Activated CD8-positive, alpha-beta T cell treated with anti-CD3 and anti-CD28 coated beads, Interleukin-2, amount 10 ng/mL, durations not matched to agents 7 days and 5 days (primary cell): ENCODE measurements at regions not wholly inside any gene's neighbourhood (a gene's known extent, or its start where the extent isn't known, plus 50 kb on each side); places are given as distances from the start of the nearest gene placed in this dataset.

ENCODE experiments used
- ATAC-seq: fragments of 150-1000 bp; cut with Tn5 transposase; one replicate; pipeline ENCODE4 v1.10.0; 2021; ENCODE audit warnings: moderate library complexity
- CTCF ChIA-PET: fragments of 350-600 bp; sonication (Branson Sonifier 250); formaldehyde crosslinking; loops from one replicate; lab custom pipeline; 2021; ENCODE audit warnings: antibody characterized with exemption; lab: Charles Lee
- POLR2A ChIA-PET: fragments of 350-600 bp; sonication (Branson Sonifier 250); formaldehyde crosslinking; loops from one replicate; lab custom pipeline; 2021; ENCODE audit warnings: antibody characterized with exemption; lab: Charles Lee
- DNase-seq: peaks from one replicate; pipeline ENCODE4 v3.0.0-alpha.2; 2020
- H3K27ac Mint-ChIP-seq: one replicate; pipeline ENCODE4 v1.8.0; 2021; ENCODE audit warnings: mild to moderate bottlenecking, mixed read lengths
- H3K27me3 Mint-ChIP-seq: one replicate; pipeline ENCODE4 v1.8.0; 2021; ENCODE audit warnings: low read depth, mixed read lengths
- H3K36me3 Mint-ChIP-seq: one replicate; pipeline ENCODE4 v1.8.0; 2021; ENCODE audit warnings: low read depth, mixed read lengths
- H3K4me1 Mint-ChIP-seq: one replicate; pipeline ENCODE4 v1.8.0; 2021; ENCODE audit warnings: low read depth, mixed read lengths
- H3K4me3 Mint-ChIP-seq: one replicate; pipeline ENCODE4 v1.8.0; 2021; ENCODE audit warnings: mild to moderate bottlenecking, mixed read lengths
- H3K9me3 Mint-ChIP-seq: one replicate; pipeline ENCODE4 v1.8.0; 2022; ENCODE audit warnings: mixed read lengths; ENCODE audit not compliant: insufficient read depth

GRCh38 chr9:106532306-106533015 is 330.5 kb upstream of the ZNF462 start:
- DNase-seq (no peak), ATAC-seq (no peak)
- H3K9me3 Mint-ChIP-seq = no peaks in the 10 kb centered on the region
- H3K36me3 Mint-ChIP-seq = no peaks in the 10 kb centered on the region
- no peaks in the 10 kb centered on the region for H3K4me1 Mint-ChIP-seq
- ChIA-PET CTCF (no interaction called here), POLR2A (no interaction called here)
- H3K4me3 Mint-ChIP-seq = no peak overlapping the region
- H3K27ac Mint-ChIP-seq = no peak overlapping the region
- H3K27me3 Mint-ChIP-seq = no peaks in the 10 kb centered on the region

- CTCF ChIA-PET = no interaction called here
- ATAC-seq = no peak
- no peak overlapping the region for H3K27ac Mint-ChIP-seq
- POLR2A ChIA-PET = no interaction called here
- no peaks in the 10 kb centered on the region for H3K9me3 Mint-ChIP-seq
- H3K4me3 Mint-ChIP-seq = no peak overlapping the region
- no peaks in the 10 kb centered on the region for H3K36me3 Mint-ChIP-seq
- no peaks in the 10 kb centered on the region for H3K27me3 Mint-ChIP-seq
- no peaks in the 10 kb centered on the region for H3K4me1 Mint-ChIP-seq
- DNase-seq = no peak
These were observed 328.2 kb upstream of the ZNF462 start for GRCh38 chr9:106534800-106535199.

DNA sequence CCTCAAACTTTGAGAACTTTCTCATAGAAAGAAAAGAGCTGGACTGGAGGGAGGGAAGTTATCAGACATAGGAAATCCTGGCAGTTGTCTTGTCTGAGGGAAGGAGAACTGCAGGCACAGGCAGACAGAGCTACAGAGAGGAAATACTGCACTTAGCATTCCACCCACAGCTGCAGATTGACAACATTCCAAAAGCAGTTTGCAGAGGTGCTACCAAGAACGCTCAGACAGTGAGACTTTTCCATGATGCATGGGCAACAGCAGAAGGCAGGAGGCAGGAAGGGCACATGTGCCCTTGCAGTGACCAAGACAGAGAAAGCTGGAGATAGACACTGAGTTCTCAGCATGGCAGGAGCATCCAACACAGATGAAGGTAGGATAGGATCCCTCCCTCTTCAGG is 327.5 kb upstream of the ZNF462 start:
- H3K27me3 Mint-ChIP-seq = no peaks in the 10 kb centered on the region
- CTCF ChIA-PET = no interaction called here
- H3K4me3 Mint-ChIP-seq = no peak overlapping the region
- no peaks in the 10 kb centered on the region for H3K36me3 Mint-ChIP-seq
- no peak overlapping the region for H3K27ac Mint-ChIP-seq
- H3K4me1 Mint-ChIP-seq = no peaks in the 10 kb centered on the region
- ATAC-seq (no peak), DNase-seq (no peak)
- H3K9me3 Mint-ChIP-seq = no peaks in the 10 kb centered on the region
- POLR2A ChIA-PET = no interaction called here

DNA sequence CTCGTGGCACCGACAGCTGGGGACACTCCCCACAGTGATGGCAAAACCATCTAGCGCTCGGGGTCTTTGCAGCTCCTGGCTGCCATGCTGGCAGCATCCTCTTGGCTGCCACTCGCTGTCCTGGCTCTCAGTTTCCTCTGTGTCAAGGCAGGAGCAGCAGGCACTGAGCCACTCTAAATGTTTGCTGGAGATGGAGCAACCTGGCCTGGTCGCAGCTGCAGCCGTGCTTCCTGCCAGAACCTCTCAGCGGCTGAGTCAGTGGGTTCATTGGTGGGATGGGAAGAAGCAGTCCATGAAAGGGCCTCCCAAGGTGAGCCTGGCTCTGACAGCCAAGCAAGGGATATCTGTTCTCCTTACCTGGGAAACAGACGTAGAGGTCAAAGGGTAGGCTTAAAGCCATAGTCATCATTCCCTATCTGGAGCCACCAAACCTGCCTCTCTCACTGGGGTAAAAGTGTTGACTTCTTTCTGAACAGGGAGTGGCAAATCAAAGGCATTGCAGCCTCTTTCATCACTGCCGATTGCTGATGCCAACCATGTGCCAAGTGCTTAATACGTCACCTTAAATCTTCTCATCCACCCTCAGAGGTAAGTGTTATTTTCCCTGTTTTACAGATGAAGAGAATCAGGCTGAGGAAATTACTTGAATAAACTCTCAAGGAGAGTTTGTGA is 304.8 kb upstream of the ZNF462 start:
- DNase-seq (no peak), ATAC-seq (no peak)
- CTCF ChIA-PET = no interaction called here
- Mint-ChIP-seq H3K4me3 (no peak overlapping the region), H3K9me3 (peaks cover 7% of the 10 kb centered on the region), H3K27ac (no peak overlapping the region), H3K4me1 (no peaks in the 10 kb centered on the region), H3K27me3 (no peaks in the 10 kb centered on the region), H3K36me3 (no peaks in the 10 kb centered on the region)
- POLR2A ChIA-PET = no interaction called here

GRCh38 chr9:106560540-106560939 is 302.4 kb upstream of the ZNF462 start:
- ATAC-seq (no peak), DNase-seq (no peak)
- POLR2A ChIA-PET = no interaction called here
- H3K4me1 Mint-ChIP-seq = no peaks in the 10 kb centered on the region
- CTCF ChIA-PET = no interaction called here
- H3K9me3 Mint-ChIP-seq = no peaks in the 10 kb centered on the region
- H3K27ac Mint-ChIP-seq = no peak overlapping the region
- H3K36me3 Mint-ChIP-seq = no peaks in the 10 kb centered on the region
- no peaks in the 10 kb centered on the region for H3K27me3 Mint-ChIP-seq
- H3K4me3 Mint-ChIP-seq = no peak overlapping the region

- Mint-ChIP-seq H3K36me3 (no peaks in the 10 kb centered on the region), H3K4me1 (no peaks in the 10 kb centered on the region), H3K27ac (no peak overlapping the region), H3K4me3 (no peak overlapping the region), H3K9me3 (peaks cover 33% of the 10 kb centered on the region), H3K27me3 (no peaks in the 10 kb centered on the region)
- no peak for ATAC-seq
- no peak for DNase-seq
- ChIA-PET CTCF (no interaction called here), POLR2A (no interaction called here)
These were observed 287.1 kb upstream of the ZNF462 start for GRCh38 chr9:106575823-106576222.

GRCh38 chr9:106576232-106576760 is 286.7 kb upstream of the ZNF462 start:
- Mint-ChIP-seq H3K4me1 (no peaks in the 10 kb centered on the region), H3K27ac (no peak overlapping the region), H3K9me3 (peaks cover 33% of the 10 kb centered on the region), H3K27me3 (no peaks in the 10 kb centered on the region), H3K36me3 (no peaks in the 10 kb centered on the region), H3K4me3 (no peak overlapping the region)
- ATAC-seq (no peak), DNase-seq (no peak)
- ChIA-PET CTCF (no interaction called here), POLR2A (no interaction called here)

DNA sequence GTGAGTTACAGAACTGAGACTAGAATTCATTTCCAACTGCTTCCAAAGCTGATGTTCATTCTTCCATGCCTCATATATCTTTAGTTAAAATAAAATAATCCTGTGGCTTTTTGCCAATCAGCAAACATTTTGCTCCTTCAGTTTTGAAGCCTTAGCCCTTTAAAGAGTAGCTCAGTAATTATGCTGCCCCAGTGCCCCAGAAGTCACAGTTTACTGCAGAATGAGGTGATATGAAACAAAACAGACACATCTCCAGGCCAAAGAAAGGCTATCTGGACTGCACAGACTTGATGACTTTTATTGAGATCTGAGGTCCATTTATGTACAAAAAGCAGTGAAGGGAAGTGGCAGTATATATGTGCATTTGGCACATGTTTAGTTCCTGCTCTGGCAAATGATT is 285.8 kb upstream of the ZNF462 start:
- Mint-ChIP-seq H3K36me3 (no peaks in the 10 kb centered on the region), H3K4me3 (no peak overlapping the region), H3K9me3 (peaks cover 33% of the 10 kb centered on the region), H3K27me3 (no peaks in the 10 kb centered on the region), H3K27ac (no peak overlapping the region), H3K4me1 (no peaks in the 10 kb centered on the region)
- ChIA-PET POLR2A (no interaction called here), CTCF (no interaction called here)
- DNase-seq = no peak
- ATAC-seq = no peak

GRCh38 chr9:106580546-106580945 is 282.4 kb upstream of the ZNF462 start:
- Mint-ChIP-seq H3K9me3 (peaks cover 21% of the 10 kb centered on the region), H3K27me3 (no peaks in the 10 kb centered on the region), H3K4me1 (no peaks in the 10 kb centered on the region), H3K4me3 (no peak overlapping the region), H3K27ac (no peak overlapping the region), H3K36me3 (no peaks in the 10 kb centered on the region)
- no peak for ATAC-seq
- DNase-seq = no peak
- CTCF ChIA-PET = no interaction called here
- POLR2A ChIA-PET = no interaction called here

DNA sequence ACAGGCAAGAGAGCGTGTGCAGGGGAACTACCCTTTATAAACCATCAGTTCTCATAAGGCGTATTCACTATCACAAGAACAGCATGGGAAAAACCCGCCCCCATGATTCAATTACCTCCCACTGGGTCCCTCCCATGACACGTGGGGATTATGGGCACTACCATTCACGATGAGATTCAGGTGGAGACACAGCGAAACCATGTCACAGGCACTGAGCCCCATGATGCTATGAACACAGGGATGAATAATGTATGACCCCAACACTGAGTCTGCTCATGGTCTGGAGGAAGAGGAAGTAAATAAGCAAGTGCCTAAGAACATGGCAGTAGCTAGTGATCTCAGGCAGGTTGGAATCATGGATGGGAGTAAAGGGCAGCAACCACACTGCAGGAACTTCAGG is 281.0 kb upstream of the ZNF462 start:
- Mint-ChIP-seq H3K4me3 (no peak overlapping the region), H3K9me3 (peaks cover 15% of the 10 kb centered on the region), H3K27ac (no peak overlapping the region), H3K4me1 (no peaks in the 10 kb centered on the region), H3K27me3 (no peaks in the 10 kb centered on the region), H3K36me3 (no peaks in the 10 kb centered on the region)
- DNase-seq (no peak), ATAC-seq (no peak)
- ChIA-PET CTCF (no interaction called here), POLR2A (no interaction called here)

GRCh38 chr9:106583751-106584150 is 279.2 kb upstream of the ZNF462 start:
- no peaks in the 10 kb centered on the region for H3K4me1 Mint-ChIP-seq
- no peak overlapping the region for H3K4me3 Mint-ChIP-seq
- no peak for DNase-seq
- no peaks in the 10 kb centered on the region for H3K36me3 Mint-ChIP-seq
- ChIA-PET CTCF (no interaction called here), POLR2A (no interaction called here)
- ATAC-seq = no peak
- H3K27me3 Mint-ChIP-seq = no peaks in the 10 kb centered on the region
- no peak overlapping the region for H3K27ac Mint-ChIP-seq
- H3K9me3 Mint-ChIP-seq = peaks cover 3% of the 10 kb centered on the region

GRCh38 chr9:106587042-106587441 is 275.9 kb upstream of the ZNF462 start:
- DNase-seq (no peak), ATAC-seq (no peak)
- Mint-ChIP-seq H3K9me3 (no peaks in the 10 kb centered on the region), H3K36me3 (no peaks in the 10 kb centered on the region), H3K27me3 (no peaks in the 10 kb centered on the region), H3K4me1 (no peaks in the 10 kb centered on the region), H3K4me3 (no peak overlapping the region), H3K27ac (no peak overlapping the region)
- CTCF ChIA-PET = no interaction called here
- POLR2A ChIA-PET = no interaction called here
